ENCODE measurements at regions not wholly inside any gene's neighbourhood (a gene's known extent, or its start where the extent isn't known, plus 50 kb on each side); places are given as distances from the start of the nearest gene placed in this dataset.
"Not testable (repeated sequence)": the region's sequence is repeated elsewhere in the genome, so short reads cannot be mapped to it uniquely, and the experiment has no call there.

DNA sequence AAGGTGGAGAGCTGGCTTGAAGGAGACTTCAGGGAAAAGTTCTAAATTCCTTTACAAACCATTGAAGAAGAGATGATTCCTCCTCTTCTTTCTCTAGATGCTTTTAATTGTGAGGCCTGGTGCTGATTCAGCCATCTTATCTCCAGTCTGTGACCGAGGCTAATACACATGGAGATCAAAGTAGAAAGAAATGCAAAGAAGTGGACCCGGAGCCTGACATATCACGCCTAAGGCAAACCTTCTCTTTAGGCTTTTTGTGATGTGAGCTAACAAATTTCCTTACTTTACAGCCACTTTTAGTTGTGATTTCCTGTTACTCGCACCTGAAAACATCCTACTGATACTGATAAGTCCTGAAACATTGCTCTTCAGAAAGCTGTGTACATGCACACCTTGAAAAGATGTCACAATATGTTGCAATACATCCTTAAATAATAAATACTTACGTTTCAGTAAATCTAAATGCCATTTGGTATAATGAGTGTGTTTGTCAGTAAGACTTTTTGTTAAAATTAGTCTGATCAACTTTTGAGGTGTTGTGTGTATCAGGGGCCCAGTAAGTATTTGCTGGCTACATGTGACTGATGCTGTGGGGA is 192.4 kb downstream of the BAMBI start:
- no peak for DNase-seq

DNA sequence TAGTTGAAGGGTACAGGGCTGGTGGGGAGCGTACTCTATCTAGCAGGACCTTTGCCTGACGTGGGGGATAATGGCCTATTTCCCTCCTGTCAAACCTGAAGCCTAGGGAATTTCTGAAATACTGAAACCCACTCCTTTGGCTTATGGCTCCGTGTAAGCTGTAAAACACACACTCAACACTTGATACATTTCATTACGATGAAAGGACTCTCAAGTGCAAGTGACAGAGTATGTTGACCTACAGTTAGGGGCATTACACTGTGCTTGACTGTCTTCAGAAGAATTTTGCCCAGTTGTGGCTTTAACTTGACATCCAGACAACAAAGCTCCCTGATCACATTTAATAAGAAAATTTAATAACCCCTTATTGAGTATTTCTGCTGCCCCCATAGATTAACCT is 194.3 kb downstream of the BAMBI start:
- no peak for DNase-seq

DNA sequence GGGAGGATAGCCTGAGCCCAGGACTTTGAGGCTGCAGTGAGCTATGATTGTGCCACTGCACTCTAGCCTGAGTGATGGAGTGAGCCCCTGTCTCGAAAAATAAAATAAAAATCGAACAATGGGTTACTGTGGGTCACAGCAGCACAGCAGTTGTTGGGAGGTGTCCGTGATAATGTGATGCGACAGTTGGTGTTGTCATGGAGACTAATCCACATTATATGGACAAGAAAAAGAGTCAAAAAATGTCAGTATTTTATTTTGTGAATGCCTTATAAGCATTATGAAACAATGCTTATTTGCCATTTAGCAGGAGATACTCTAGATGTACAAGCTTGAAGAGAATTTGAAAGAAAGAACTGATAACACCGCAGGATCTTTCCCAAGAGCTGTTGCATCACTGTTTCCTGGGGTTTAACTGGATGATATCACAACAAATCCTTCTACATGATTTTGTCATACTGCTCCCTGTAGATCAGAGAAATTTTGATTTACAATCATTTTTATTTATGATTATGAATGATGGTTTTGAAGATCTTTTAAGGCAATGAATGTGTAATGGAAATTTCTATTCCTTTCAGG is 195.4 kb downstream of the BAMBI start:
- DNase-seq, result no peak

DNA sequence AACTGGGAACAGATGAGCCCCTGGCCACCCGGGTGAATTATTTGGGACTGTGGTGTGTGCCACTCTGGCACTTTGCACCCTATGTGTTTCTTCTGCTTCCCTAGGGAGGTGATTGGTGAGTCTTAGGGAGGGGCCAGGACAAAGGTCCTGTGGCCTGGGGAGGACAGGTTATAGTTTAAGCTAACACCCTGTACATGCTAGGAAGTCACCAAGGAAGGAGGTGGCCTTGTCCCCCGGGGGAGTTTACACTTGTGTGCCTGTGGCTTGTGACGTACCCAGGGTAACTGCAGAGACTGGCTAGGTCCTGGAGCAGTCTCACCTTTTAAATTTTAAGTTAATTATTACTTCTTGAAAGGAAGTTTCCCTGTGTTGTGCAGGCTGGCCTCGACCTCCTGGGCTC is 196.2 kb downstream of the BAMBI start:
- DNase-seq, result no peak

DNA sequence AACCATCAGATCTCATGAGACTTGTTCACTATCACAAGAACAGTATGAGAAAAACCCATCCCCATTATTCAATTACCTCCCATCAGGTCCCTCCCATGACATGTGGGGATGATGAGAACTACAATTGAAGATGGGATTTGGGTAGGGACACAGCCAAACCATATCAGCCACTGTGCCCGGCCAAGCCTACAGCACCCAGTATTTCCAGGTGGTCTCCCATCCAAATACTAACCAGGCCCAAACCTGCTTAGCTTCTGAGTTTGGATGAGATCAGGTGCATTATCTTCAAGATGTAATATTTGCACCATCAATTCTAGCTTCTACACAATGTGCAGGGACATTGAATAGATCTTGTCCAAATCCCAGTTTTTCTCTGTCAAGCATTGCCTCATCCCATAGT is 196.9 kb downstream of the BAMBI start:
- DNase-seq, result no peak

DNA sequence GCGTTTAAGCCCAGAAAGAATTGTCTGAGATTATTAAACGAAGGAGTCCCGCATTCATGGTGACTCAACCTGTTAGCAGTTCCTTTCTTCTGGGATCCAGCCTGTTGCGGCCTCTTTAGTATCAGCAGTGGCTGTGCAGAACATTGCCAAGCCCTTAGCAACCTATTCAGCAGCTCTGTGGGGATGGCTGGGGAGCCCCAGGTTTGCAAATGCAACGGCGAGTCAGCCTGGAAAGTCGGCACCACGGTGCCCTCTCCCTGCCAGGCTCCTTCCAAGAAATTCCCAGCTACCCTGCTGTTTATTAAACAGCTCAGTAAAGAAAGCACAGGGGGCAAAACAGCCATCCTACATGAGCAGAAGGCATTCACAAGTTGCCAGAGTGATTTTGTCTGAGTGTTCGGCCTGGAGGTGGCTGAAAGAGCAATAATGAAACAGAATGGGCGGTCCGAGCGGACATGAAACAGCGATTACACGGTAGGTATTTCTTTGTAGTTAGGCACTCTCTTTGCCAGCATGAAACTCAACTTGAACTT is 198.3 kb downstream of the BAMBI start:
- no peak for DNase-seq

DNA sequence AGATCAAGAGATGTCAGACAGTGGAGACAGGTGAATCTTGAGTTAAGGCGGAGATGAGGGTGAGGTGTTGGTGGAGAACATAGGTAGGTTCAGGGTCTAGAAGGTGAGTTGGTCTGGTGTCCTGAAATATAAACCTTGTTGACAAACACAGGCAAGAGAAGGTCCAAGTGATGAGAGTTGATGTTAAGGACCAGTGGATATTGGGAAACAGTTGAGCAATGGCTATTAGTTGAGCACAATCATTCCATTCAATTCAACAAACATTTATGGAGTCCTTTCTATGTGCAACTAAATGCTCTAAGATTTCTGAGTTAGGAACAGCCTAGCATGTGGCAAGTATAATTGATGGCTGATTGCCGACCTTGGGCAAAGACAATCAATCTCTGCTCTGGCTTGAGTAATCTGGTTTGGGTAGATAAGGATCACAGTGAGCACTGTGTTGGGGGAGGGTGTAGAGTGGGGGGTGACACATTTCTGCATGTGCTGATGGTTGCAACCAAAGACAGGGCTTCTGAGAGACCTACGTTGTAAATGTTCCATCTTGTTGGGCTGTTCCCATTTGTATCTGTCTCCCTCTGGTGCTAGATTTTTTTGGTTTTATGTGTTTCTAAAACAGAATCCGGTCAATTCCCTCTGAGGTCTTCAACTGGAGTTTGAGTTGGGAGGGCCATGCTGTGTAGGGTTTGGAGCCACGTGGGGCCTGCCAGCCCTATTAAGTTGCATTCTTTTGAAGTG is 201.1 kb downstream of the BAMBI start:
- DNase-seq, result no peak

DNA sequence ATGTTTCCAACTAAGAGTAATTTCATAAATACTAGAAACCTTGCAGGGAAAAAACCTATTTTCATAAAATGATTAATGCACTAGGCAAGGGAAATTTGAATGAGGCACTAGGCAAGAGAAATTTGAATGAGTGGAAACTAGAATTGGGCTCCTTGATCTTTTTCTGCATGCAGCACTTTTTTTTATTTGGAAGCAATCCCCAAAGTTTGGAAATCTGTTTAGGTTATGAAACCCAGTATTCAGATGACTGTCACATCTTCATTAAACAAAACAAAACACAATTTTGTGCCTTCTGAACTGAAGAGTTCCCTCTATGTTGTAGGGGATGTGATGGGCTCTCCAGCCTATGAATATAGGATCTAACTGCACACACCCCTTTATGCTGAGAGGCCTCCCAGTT is 201.9 kb downstream of the BAMBI start:
- no peak for DNase-seq

DNA sequence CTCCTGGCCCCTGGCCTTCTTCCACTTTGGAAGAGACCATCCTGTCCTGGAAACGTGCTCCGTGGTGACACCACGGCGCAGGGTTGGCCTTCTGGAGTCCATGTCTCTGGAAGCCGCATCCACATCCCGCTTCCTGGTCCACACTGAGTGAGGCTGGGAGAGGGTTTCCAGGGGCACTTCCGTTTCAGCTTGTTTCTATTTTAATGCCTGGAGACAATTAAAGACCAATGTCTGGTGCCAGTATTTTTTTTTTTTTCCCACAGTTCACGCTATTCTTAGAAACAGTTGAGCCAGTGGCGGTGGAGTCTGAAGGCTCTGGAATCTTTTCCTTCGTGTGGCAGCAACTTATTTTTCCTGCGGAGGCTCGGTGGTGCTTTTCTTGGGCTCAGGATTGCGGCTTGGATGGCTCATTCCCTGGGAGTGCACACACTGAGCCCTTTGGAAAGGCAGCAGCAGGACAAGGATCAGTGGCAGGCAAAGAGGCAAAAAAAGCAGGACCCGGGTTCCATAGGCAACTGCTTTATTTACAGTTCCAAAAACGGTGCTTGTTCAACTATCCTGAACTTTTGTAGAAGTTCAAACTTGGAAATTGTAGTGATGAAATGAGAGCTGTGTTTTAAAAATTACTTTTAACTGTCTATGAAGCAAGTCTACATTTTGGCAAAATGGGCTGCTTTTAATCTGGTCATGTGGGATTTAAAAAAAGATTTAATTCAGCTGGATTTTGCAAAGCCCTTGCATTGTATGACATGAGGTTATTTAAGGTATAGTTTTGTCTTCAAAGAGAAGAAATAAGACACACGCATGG is 202.8 kb downstream of the BAMBI start:
- no peak for DNase-seq

DNA sequence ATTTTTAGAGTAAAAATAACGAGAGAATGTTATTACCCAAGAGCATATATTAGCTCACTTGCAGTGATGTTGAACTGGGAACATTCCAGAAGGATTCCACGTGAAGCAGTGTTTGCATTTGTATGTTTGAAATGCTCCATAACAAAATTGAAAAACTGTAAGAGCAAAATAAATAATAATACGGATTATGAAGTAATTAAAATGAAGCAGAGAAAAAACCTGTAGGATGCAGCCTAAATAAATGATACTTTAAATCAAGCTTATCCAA is 203.3 kb downstream of the BAMBI start:
- no peak for DNase-seq

DNA sequence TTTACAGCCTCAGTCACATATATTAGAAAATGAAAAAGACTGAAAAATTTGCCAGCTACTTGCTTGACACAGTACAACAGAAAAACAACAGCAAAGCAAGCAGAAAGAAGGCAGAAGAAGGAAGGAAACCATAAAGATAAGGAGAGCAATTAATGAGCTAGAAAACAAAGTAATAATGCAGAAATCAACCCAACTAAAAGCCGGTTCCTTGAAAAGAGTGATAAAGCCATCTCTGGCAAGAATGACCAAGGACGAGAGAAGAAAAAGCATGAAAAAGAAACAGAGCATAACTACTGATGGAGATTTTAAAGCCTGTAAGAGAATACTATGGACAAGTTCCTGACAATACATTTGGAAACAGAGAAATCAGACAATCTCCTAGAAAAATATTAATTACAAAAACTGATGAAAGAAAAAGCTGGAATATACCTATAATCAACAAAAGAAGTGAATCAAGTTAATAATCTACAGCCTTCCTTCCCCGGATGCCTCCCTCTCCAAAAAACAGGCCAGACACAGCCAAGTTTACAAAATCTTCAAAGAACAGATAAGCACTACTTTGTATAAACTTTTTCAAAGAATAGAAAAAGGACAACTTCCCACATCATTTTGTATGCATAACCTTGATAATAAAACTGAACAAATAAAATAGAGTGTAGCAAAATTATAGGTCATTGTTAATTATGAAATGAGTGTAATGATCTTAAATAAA is 204.0 kb downstream of the BAMBI start:
- DNase-seq, result no peak

DNA sequence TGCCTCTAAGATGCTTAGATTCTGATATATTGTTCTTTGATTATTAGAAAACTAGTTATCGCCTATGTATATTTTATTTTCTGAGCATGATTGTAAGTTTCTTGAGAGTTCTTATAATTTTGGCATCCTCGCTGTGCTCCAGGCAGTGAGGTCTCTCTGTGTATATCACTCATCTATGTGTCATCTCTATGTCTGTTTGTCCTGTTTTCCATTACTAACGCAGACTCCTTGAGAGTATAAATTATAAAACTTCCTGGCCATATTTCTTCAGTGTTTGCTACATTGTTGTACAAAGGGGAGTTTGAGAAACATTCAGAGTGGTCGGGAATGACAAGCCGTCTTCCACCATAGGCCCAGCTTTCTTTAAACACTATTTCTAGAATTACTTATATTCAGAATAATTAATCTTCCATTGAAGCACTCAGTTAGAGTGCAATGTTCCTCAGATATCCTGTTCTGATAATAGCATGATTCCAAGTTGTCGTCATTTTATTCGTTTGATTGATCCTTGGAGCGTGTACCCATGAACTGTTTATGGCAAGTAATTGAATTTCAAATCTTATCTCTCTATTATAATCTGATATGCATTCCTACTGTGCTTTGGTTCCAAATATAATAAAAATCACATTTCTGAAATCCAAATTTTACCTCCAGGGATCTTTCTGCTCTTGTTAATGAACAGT is 206.6 kb downstream of the BAMBI start:
- no peak for DNase-seq

DNA sequence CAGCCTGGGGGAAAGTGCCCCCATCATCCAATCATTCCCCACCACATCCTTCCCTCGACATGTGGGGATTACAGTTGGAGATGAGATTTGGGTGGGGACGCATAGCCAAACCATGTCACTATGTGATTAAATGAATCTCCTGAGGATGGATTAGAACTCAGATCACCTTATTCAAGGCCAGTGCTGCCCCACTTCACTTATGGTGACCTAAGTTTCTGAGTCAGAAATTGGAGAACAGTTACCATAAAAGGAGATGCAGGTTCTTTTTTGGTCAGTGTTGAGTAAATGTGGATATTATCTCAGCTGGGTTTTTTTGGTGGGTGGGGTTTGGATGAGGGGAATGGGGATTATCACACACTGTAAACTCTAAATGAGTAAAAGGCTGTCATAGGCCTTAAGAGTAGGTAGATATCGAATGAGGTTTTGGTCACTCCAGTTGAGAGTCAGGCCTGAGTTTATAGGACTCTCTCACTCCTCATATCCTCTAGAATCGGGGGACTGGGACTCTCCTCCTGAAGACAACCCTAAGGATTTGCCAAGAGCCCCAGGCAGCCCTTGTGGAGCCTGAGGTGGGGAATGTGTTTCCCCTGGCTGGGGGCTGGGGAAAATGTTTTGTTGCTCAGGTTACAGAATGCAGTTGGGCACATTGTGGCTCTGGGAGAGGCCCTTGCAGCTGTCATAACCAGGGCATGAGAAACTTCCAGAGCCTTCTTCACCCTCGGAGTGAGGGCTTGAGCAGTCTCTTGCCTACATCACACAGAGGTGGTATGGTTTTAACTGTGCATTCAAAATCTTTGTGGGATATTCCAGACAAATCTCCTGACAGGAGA is 213.0 kb downstream of the BAMBI start:
- DNase-seq, result no peak

DNA sequence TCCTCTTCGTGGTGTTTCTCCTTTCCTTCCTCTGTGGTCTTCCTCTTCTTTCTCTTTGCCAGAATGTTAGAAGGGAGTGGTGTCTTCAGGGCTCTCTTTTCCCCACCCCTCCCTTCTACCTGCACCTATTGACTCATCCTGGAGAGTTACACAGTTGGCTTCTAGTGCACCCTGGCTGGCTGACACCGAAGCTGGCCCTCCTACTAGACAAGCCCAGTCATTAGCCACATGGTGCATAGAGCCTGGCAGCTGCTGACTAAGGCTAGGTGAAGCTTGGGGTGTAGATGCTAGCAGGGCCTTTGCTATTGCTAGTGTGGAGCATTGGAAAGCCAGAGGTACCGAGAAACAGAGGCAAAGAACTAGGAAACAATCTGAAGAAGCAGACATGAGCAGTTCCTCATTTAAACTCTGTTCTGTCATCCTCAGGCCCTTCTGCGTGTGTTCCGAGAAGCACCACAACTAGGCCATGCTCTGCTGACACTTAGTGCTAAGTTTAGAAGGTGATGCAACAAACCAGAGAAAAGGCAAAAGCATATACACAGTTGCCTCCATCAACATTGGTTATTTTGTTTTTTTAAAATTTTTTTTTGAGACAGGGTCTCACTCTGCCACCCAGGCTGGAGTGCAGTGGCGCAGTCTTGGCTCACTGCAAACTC is 213.9 kb downstream of the BAMBI start:
- DNase-seq, result no peak

DNA sequence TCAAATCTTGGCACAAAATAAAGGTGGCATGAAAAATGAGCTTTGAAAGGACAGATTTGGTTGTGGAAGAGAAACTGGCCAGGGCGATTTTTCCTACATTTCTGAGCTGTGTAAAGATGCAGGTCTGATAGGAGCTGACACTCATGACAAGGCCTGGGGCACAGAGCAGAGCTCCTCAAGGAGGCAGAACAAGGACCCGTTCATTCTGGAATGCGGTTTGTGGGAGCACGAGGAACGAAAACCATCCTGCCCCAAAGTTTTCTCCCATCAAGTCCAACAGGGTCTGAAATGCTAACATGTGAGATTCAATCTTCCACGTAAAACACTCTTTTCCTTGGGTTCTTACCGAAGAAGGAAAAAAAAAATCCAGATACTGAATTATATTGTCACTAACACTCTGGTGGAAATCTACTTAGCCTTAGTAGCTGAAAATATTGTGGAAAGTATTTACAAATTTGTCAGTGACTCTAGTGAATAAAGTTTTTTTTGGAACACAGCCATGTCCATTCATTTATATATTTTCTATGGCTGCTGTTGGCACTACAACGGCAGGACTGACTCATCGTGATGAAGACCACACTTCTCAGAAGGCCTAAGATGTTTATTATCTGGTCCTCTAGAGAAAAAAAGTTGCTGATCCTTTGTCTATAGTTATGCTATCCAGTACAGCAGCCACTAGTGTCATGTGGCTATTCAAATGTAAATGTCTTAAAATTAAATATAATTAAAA is 215.7 kb downstream of the BAMBI start:
- DNase-seq, result no peak

DNA sequence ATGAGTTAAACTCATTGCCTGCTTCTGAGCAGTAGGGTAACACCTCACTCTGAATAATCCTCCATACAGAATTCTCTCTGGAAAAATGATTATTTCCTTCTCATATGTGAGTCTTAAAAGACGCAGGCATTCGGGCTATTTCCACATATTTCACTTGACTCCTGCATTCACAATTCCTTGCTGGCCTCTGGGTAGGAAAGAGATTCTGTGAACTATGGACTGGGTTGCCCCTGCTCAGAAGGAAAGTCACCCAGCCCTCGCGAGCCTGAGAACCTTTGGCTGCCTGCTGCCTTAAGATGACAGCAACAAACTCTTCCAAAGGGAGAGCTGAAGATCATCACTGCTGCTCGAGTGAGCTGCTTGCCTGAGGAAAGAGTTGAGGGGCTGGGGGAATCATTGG is 216.8 kb downstream of the BAMBI start:
- DNase-seq, result no peak

DNA sequence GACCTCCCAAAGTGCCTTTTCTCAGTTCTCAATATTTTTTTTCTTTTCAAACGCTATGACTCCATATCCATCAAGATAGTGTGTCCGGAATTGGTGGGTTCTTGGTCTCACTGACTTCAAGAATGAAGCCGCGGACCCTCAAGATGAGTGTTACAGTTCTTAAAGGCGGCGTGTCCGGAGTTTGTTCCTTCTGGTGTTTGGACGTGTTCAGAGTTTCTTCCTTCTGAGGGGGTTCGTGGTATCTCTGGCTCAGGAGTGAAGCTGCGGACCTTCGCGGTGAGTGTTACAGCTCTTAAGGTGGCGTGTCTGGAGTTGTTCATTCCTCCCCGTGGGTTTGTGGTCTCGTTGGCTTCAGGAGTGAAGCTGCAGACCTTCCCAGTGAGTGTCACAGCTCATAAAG is 218.3 kb downstream of the BAMBI start:
- not testable (repeated sequence) for DNase-seq

DNA sequence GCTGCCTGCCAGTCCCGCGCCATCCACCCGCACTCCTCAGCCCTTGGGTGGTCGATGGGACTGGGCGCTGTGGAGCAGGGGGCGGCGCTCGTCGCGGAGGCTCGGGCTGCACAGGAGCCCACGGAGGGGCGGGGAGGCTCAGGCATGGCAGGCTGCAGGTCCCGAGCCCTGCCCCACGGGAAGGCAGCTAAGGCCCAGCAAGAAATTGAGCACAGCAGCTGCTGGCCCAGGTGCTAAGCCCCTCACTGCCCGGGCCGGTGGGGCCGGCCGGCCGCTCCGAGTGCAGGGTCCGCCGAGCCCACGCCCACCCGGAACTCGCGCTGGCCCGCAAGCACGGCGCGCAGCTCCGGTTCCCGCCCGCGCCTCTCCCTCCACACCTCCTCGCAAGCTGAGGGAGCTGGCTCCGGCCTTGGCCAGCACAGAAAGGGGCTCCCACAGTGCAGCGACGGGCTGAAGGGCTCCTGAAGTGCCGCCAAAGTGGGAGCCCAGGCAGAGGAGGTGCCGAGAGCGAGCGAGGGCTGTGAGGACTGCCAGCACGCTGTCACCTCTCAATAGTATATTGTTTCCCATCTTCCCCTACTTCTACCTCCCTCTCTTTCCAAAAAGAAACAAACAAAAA is 219.6 kb downstream of the BAMBI start:
- not testable (repeated sequence) for DNase-seq

DNA sequence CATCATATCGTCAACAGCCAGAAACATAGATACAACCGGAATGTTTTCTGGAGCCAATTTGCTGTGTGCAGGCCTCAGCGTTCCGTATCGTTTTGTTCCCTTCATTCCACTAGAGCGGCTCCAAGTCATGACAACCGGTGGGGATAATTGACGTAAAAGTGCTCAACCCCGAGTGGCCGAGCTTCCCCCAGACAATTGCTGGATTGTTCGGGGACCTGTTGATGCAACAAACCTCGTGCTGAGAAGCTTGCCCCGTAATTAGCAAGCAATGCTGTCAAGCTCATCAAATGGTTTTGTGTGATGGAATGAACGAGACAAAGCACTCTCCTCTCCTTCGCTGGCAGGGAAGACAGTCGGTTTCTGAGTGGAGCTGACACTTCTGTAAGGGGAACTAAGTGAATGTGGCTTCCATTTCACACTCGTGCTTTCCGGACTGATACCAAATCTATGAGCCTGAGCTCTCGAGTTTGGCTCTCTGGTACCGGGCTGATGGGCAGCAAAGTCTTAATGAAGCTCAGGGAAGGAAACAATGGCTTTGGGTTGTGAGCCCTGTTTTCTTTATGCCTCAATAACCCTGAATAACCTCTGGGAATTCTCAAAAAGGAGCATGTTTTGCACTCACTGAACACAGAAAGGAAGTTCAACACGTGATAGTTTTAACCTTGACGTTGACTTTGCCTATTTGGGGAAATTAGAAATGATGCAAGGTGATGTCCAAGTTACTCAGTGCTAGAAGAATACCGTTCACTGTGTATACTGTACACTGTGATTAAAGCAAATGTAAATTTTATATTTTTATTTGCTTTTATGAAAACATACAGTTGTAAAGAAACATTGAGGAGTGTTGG is 220.5 kb downstream of the BAMBI start:
- no peak for DNase-seq
